ENCODE measurements at regions not wholly inside any gene's neighbourhood (a gene's known extent, or its start where the extent isn't known, plus 50 kb on each side); places are given as distances from the start of the nearest gene placed in this dataset.
"Not testable (repeated sequence)": the region's sequence is repeated elsewhere in the genome, so short reads cannot be mapped to it uniquely, and the experiment has no call there.

DNA sequence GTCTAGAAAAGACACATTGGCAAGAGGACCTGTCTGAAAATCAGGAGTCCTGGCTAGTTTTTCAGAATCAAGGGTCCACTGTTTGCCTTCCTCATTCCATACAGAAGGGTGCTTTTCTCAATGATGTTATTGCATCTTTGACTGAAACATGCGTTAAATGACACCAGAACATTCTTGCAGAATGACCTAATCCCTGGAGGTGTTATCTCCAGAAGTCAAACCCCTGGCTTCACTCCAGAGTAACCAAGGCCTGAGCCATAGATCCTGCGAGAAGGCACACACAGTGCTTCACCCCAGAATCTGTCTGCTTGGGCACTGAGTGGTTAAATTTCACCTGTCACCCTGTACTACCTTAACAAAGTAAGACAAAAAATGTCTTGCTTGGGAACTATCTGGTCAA is 1055.2 kb upstream of the FANCL start:
- no peak for DNase-seq

DNA sequence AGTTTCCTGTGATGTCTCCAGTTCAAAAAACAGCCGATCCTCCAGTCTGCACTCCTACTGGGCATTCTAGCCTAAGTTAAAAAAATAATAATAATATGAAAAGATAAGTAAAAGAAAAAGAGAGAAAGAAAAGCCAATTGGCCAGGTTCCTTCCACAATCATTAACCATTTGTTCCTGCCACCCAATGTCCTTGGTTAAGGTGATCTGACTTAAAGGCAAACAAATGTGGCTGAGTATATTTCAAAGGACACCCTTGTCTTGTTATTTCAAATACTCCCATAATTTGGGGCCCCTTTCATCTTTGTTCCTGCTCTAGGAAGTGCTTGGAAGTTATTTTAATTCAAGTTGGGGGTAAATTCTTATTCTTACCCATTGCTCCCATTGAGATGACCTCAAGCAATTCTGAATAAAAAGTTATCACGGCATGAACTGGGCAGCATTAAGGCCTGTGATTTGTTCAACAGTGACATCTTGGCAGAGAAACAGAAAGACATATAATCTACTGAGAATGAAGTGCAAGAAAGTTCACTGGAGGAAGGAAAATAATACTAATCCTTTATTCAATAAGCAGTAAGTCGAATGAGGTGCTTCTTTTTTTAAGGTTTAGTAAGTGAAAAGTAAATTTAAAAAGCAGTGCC is 1054.5 kb upstream of the FANCL start:
- DNase-seq = no peak

DNA sequence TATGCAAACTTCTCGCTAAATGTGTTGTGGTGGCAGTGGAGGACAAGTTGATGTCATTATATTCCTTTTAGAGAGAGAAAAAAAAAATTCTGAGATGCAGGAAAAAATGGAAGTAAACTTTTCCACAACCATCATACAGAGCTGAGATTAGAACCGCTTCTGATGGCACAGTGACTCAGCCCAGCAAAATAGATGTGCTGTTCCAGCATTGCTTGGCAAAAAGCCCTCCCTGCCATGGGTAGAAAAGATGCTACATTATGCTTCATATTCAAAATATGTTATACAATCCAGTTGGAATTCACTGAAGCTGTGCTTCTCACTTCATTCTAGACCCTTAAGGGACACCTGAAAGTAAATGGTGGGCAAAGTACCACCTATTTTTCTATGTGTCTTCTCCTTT is 1047.6 kb upstream of the FANCL start:
- no peak for DNase-seq

DNA sequence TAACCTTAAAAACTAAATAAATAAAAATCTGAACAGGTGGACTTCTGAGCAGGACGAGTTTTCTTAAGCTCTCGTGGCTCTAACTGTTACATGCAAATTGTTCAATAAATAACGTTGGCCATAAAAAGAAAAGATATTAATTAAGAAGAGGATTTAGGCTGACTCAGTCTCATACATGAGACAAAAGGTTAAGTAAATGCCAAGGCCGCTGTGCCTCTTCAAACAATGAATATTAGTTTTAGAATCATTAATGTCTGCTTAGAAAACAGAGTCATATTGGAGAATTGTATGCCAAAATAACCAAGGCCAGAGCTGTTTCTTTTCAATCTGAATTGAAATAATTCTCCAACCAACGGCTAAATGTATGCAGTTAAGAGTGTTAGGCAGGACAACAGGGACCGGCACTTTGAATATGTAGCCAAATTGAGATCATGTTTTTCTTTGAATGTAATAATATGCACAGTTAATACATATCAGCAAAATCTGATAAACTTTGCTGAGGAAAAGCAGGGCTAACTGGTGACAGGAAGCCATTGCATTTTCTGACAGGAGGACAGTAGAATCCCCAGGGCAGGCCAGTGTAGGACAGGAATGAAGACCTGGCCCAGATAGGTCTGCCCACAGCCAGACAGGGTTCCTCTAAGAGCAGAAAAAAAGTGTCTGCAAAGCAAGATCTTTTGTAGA is 1041.4 kb upstream of the FANCL start:
- no peak for DNase-seq

DNA sequence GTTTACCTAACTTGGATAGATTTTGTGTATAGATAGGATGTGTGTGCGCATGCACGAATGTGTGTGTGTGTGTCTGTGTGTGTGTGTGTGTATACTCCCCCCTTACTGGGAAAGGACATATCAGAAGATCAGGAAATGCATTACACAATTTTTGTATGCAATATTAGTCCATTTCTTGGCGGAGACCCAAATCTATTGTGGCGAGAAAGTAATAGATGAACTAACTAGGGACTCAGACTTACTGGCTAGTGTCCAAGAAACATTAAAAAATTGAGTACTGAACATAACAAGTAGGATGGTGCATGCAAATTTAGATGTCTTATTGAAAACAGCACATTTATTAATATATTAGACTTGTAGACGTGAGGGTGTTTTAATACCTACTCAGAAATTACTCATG is 1036.5 kb upstream of the FANCL start:
- no peak for DNase-seq

DNA sequence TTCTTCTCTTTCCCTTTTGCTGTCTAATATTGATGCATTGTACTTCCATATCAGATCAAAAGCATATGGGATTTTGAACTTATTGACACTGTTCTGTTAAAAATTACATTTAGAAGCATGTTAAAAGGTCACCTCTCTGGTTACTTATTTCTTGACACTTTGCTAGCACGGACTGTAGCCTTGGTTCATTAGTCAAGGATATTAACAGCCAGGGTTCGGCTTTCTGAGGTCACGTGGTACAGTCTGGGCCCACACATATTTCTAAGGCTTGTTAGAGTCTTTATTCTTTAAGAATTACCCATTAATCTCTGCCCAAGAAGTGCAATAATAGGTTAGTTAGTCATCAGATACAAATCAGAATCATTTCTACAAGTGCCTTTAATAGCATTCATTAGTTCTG is 1035.8 kb upstream of the FANCL start:
- no peak for DNase-seq

DNA sequence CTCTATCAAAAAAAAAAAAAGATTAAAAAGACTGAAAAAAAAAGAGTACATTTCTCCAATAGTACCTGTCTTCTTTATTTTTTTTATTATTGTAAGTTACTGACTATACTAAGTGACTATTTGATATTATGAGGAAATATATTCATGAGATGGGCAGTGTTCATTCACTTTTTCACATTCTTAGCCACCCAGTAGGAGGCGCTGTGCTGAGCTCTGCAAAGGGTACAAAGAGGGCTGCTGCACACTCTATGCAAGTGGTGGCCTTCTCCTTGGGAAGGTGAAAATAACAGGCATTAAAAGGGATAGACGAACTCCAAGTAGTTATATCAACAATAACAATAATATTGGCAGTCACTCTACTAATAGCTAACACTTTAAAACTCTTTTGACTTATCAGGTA is 1034.9 kb upstream of the FANCL start:
- no peak for DNase-seq

DNA sequence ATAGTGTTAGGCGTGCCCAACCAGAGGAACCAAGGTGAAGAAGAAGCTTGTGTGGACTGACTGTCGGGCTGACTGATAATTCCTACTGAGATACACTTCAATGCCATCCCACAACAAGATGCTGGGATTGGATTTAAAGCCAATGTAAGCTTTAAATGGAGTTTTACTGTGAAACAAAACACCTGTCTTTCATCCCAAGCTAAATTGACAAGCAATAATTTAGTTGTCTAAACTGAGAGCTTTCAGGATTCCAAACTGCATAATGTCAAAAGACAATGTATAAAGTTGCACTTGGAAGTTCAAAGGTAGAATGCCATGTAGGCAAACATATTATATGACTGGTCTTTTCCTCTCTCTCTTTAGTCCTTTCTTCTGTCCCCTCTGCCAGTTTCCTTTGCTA is 1025.3 kb upstream of the FANCL start:
- no peak for DNase-seq

DNA sequence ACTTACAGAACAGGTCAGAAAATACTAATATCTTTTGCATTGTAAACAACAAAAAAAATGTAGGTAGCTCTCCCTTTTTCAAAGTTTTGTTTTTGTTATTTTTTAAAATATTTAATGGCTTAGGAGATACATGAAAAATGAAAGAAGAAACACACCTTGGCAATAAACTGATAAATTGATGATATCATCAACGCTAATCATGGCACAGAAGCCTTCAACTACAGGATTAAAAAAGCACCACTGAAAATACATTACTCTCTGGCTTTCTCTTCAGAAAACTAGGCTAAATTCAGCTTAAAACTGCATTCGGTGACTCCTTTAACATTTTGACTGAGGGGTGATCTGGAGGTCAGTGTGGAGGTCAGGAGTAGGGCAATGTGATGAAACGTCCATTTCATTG is 1018.8 kb upstream of the FANCL start:
- no peak for DNase-seq

DNA sequence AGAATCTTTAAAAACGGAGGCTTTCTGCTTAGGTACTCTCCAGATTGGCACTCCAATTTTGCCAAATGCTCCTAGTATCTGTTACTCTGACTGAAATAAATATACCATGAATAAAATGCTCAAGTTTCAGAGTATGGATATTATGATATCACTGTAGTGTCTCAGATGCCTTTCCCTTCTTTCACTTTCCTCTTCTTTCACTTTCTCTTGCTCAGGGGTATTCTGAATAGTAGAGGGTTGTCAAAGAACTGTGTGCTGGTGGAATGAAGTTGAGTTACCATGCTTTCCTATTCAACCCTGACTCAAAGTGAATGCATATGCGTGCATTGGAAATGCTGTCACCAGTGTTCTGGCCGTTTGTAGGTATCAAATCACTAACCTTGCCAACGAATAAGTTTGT is 1015.2 kb upstream of the FANCL start:
- no peak for DNase-seq

DNA sequence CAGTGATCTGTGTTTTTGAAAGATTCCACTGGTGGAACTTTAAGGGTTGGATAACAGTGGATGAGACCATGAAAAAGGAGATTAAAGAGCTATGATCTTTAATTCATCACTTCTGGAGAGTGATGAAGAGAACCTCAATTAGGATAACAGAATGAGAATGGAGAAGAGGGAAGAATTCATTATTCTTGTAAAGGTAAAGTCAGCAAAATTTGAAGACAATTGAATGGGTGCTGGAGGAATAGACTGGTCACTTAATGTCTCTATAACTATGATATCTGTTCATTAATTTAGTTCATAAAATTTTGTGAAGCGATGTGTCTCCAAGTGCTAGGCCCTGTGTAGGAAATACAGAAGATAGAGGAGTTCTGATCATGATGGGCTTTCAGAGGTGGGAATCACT is 1013.2 kb upstream of the FANCL start:
- DNase-seq = no peak

DNA sequence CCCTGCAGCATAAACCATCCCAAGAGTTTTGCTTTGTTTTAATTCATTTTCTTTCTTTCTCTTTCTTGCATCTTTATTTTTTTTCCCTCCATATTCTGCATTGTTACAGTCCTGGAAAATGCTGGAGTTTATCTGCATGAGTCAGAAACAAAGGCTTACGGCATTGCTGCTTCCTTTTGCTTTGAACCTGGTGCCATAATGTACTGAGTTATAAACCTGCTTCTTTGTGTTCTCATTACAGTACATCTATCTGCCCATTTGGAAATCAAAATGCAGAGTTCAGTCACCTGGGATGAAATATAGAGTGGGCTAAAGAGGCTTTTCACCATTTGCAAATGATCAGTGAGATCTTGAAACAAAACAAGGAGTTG is 1009.2 kb upstream of the FANCL start:
- no peak for DNase-seq

DNA sequence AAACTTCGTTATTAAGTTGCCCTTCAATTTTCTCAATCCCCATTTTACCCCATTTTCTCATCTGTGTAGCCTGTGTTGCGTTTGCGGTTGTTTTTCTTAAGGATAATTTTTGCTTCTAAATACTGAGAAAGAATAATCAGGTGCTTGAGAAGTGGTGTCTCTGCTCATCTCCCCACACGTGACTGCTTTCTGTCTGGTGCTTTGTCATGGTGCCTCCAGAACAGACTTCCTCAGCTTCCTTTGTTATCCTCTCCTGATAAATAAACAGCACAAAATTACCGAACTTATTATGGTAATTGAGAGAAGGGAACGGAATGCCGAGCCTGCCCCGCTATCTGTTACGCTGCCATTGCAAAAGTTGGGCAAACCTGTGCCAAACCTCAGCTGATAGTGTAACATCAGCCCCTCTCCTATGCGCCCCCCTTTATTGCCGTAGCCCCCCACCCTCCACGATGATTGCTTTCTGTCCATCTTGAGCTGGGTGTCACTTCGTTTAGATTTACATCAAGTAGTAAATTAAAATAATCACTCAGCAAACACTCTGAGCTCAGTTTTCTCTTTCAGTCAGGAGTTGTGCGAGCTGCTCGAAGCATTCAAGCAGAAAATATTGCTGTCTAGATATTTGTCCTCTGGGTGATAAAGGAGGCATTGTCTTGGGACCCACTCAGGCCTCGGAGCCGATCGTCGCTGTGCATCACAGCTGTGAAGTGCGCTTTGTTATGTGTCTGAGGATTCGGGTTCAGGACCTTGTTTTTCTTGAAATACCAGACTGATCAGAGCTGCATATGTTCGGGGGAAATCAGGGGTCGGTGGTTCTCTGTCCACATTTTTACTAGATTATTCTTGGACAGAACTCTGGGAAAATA is 1008.5 kb upstream of the FANCL start:
- no peak for DNase-seq

DNA sequence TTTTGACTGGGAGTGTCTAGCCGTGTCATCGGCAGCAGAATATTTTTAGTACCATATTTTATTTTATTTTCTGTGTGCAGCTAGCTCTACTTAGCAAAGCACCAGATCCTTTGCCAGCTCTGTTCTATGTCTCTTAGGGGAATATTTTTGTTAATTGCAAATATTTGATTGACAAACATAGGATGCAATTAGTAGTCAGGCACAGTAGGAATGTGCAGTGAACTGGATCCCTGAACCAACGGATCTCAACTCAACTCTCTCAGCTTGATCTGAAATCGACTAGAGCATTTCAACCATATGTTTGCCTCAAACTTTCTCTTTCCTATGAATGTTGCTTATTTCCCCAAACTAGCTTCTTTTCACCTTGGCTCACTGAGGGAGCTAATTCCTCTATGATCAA is 998.0 kb upstream of the FANCL start:
- no peak for DNase-seq

DNA sequence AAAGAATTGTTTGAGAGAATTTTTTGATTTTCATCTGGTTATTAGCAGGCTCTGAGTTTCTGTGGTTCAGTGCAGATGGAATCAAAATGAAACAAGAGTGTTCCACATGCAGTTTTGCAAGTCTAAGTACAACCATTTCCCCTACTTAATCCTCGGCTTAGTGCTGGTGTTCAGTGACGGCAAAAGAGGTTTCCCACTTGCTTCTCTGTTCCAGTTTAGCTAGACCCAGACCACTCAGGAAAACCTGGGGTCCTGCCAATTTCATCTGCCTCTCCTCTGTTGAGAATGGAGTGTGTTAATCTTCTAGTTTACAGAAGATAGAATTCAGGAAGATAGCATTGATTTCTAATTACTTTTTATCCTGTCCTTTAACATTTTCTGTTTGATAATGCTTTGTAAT is 996.2 kb upstream of the FANCL start:
- DNase-seq = no peak

DNA sequence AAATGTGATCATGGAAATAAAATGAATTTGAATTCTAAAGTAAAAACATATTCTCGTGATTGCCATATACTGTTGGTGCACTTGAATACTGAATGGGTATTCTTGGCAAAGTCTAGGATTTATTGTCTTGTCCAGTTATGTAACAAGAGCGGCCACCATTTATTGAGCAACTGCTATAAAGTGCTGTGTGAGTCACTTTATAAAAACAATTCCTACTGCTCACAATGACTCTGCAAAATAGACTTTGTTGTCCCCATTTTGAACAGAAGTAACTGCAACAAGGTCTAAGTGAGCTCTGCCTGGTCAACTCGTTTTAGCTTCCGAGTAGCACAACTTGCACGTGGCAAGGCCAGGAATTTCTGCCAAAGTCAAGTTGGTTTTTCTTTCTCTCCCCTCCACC is 995.6 kb upstream of the FANCL start:
- DNase-seq = no peak

DNA sequence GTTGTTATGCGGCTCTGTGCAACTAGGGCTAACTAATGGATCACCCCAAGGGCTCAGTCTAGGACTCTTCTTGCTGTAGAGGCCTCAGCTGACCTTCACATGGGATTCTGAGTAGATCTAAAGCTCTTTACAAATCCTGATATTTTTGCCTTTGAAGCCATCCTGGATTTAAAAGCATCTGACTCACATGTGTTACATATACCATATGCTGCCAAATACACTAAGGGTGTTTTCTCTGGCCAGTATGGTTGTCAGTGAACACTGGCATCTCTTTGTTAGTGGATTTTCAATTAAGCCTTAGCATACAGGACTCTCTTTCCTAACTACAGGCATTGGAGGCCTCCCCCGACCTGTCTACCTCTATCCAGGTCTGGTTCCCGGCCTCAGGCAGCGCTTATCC is 992.8 kb upstream of the FANCL start:
- no peak for DNase-seq

DNA sequence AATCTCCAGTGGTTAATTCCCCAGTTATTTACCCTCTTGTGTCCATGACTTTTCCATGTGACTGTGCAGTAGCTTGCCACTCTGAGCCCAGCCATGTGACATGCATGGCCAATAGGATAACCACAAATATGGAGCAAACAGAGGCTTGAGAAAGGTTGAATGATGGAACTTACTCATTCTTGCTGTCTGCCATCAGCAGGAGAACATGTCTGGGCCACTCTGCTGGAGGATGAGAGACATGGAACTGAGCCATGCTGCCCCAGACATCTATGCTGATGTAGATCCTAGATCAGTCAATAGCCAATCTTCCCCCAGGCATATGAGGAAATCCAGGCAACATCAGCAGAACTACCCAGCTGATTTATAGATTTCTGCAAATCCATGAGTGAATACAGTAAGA is 992.3 kb upstream of the FANCL start:
- no peak for DNase-seq

DNA sequence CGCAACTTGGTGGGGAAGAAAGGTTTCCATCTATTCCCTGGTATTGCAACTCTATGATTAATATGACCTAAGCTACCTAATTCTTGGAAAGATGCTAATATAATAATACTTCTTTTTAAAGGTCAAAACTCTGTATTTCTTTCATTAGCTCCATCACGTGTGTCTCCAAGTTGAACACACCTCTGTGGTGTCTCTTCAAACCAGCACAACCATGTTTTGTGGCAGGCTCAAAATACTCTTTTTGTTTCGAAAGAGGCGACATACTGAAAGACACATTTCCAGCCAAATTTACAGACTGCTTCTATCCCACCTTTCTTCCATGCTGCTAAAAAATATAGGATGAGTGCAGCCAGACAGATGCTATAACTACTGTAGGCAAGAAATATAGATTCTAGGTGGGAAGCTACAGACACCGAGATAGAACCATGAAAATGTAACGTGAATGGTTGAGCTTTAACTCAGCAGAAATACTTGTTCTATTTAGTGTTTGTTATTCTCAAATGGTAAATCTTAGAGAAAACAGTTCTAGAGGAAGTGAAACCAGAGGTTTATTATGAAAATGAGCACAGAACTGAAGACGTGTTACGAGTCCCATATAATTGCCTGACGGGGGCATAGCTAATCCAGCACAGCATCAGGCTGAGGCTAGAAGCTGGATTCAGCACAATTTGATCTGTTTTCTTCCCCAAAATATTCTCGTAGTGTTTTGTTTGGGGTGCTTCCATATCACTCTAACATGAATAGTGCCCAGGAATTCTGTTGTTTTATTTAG is 991.5 kb upstream of the FANCL start:
- no peak for DNase-seq

DNA sequence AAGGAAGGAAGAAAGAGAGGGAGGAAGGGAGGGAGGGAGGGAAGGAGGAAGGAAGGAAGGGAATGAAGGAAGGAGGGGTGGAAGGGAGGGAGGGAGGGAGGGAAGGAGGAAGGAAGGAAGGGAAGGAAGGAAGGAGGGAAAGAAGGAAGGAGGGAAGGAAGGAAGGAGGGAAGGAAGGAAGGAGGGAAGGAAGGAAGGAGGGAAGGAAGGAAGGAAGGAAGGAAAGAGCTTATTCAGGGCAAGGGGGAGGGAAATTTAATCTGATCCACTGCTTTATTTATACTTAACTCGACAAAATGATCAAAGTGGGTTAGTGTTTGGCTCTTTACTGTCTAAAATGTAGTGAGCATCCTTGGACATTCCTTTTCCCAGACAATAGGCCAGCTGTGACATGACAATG is 985.2 kb upstream of the FANCL start:
- not testable (repeated sequence) for DNase-seq

DNA sequence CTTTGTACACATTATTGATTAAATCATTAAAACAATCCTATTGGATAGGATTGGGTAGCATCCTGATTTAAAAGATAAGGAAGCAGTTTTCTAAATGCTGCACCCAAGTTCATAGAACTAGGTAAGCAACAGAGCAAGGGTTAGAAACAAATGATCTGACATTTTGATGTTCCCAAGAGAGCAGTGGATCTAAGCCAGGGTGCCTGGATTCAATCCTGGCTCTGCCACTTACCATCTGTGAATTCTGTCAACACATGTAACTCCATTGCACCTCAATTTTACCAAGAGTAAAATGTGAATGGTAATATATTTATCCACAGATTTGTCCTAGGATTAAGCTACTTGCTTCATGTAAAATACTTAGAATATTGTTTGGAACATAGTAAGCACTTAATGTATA is 982.6 kb upstream of the FANCL start:
- no peak for DNase-seq

DNA sequence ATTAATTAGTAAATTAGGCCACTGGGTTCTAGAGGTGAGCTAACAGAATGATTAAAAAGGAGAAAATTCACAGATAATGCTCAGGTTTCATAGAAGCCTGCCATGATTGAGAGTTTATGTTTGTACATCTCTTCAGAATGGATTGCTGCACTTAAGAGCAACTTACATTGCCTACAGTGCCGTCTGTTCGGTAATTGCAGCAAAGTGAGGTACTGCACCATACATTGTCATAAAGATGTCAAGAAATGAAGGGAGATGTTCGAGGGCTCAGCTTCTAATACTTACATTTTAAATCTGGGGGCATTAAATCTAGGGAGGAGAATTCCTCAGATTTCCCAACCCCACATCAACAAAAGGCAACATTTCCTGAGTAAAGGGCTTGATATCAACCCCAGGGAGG is 976.2 kb upstream of the FANCL start:
- DNase-seq = no peak

DNA sequence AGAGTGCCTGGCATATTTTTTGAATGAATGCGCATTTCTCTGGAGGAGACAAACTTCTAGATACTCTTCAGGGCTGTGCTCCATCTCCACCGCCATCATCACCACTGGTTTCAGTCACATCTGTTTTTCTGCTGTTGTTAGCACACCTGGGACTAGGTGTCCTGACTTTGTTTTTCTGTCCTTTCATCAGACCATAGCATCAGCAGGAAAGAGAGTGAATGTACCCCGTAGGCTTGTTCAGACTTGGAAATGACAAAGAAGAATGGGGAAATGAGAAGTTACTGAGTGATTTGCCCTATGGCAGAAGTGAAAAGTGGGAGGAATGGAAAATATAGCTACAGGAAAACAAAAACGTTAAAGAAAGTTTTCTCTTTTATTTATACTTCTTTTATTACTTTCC is 965.2 kb upstream of the FANCL start:
- no peak for DNase-seq

DNA sequence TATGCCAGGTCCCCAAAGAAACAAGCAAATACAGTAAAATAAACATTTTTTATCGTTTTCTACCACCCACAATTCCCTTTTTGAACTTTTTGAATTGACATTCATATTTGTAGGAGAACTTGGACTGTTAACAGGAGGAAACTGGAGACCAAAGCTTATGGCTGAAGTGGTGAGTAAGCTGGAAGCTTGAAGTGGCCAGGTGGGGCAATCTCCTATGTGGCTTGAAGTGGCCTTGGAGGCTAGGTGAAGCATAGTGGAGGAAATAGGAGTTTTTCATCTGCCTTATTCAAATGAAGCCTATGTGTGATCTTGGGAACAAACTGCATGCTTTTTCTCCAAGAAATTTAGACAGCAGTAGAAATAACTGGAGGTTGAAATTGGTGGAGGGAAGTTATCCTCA is 962.9 kb upstream of the FANCL start:
- peak; percentile 23 for DNase-seq
